ENCODE measurements at regions not wholly inside any gene's neighbourhood (a gene's known extent, or its start where the extent isn't known, plus 50 kb on each side); places are given as distances from the start of the nearest gene placed in this dataset.
A peak's percentile ranks its signal among the peaks of the same experiment; 100 is the strongest.

GRCh38 chr13:62684359-62684758 lies 1268.7 kb upstream of the PCDH20 start:
- FAIRE-seq, result no peak

GRCh38 chr13:62682788-62683187 lies 1267.1 kb upstream of the PCDH20 start:
- no peak for DNase-seq (ENCODE audit: low spot score in 2 of 2)
- FAIRE-seq, result no peak

More at GRCh38 chr13:62684359-62684758, 1268.7 kb upstream of the PCDH20 start:
- DNase-seq (ENCODE audit: low spot score in 2 of 2), result no peak

GRCh38 chr13:62678039-62678438 lies 1262.4 kb upstream of the PCDH20 start:
- no peak for DNase-seq (ENCODE audit: low spot score in 2 of 2)
- FAIRE-seq, result no peak

GRCh38 chr13:62663767-62664166 lies 1248.1 kb upstream of the PCDH20 start:
- DNase-seq (ENCODE audit: low spot score in 2 of 2) (no peak), FAIRE-seq (no peak)

- FAIRE-seq, result no peak
Observed at GRCh38 chr13:62659365-62659764, 1243.7 kb upstream of the PCDH20 start.

GRCh38 chr13:62653371-62653770 lies 1237.7 kb upstream of the PCDH20 start:
- DNase-seq (ENCODE audit: low spot score in 2 of 2) (no peak), FAIRE-seq (no peak)

More at GRCh38 chr13:62659365-62659764, 1243.7 kb upstream of the PCDH20 start:
- no peak for DNase-seq (ENCODE audit: low spot score in 2 of 2)

- FAIRE-seq, result no peak
Observed at GRCh38 chr13:62643799-62644524, 1228.3 kb upstream of the PCDH20 start.

GRCh38 chr13:62643007-62643483 lies 1227.4 kb upstream of the PCDH20 start:
- FAIRE-seq (no peak), DNase-seq (ENCODE audit: low spot score in 2 of 2) (no peak)

More at GRCh38 chr13:62643799-62644524, 1228.3 kb upstream of the PCDH20 start:
- DNase-seq (ENCODE audit: low spot score in 2 of 2), result no peak

- FAIRE-seq, result no peak
- DNase-seq (ENCODE audit: low spot score in 2 of 2), result no peak
Observed at GRCh38 chr13:62635161-62635560, 1219.5 kb upstream of the PCDH20 start.

GRCh38 chr13:62633448-62633847 lies 1217.8 kb upstream of the PCDH20 start:
- FAIRE-seq, result no peak

GRCh38 chr13:62631619-62632018 lies 1216.0 kb upstream of the PCDH20 start:
- DNase-seq (ENCODE audit: low spot score in 2 of 2), result no peak
- peak; percentile 77 for FAIRE-seq

More at GRCh38 chr13:62633448-62633847, 1217.8 kb upstream of the PCDH20 start:
- DNase-seq (ENCODE audit: low spot score in 2 of 2), result no peak

GRCh38 chr13:62631124-62631523 lies 1215.5 kb upstream of the PCDH20 start:
- no peak for FAIRE-seq
- no peak for DNase-seq (ENCODE audit: low spot score in 2 of 2)

GRCh38 chr13:62629618-62630017 lies 1214.0 kb upstream of the PCDH20 start:
- FAIRE-seq, result no peak
- no peak for DNase-seq (ENCODE audit: low spot score in 2 of 2)

- DNase-seq (ENCODE audit: low spot score in 2 of 2) (no peak), FAIRE-seq (no peak)
Observed at GRCh38 chr13:62627226-62627625, 1211.6 kb upstream of the PCDH20 start.

GRCh38 chr13:62626771-62627170 lies 1211.1 kb upstream of the PCDH20 start:
- no peak for DNase-seq (ENCODE audit: low spot score in 2 of 2)
- no peak for FAIRE-seq

GRCh38 chr13:62625214-62625881 lies 1209.7 kb upstream of the PCDH20 start:
- FAIRE-seq (no peak), DNase-seq (ENCODE audit: low spot score in 2 of 2) (no peak)

- FAIRE-seq (no peak), DNase-seq (ENCODE audit: low spot score in 2 of 2) (no peak)
Observed at GRCh38 chr13:62613819-62614218, 1198.2 kb upstream of the PCDH20 start.

- DNase-seq (ENCODE audit: low spot score in 2 of 2) (no peak), FAIRE-seq (no peak)
Observed at GRCh38 chr13:62611343-62611742, 1195.7 kb upstream of the PCDH20 start.

- DNase-seq (ENCODE audit: low spot score in 2 of 2) (no peak), FAIRE-seq (no peak)
Observed at GRCh38 chr13:62598708-62599107, 1183.1 kb upstream of the PCDH20 start.

- no peak for DNase-seq (ENCODE audit: low spot score in 2 of 2)
- no peak for FAIRE-seq
Observed at GRCh38 chr13:62595976-62596375, 1180.3 kb upstream of the PCDH20 start.

GRCh38 chr13:62593804-62594203 lies 1178.2 kb upstream of the PCDH20 start:
- no peak for FAIRE-seq
- DNase-seq (ENCODE audit: low spot score in 2 of 2), result no peak

- FAIRE-seq (no peak), DNase-seq (ENCODE audit: low spot score in 2 of 2) (no peak)
Observed at GRCh38 chr13:62583466-62583865, 1167.8 kb upstream of the PCDH20 start.

Data from frontal cortex (tissue), 3 donors.